ENCODE measurements at regions not wholly inside any gene's neighbourhood (a gene's known extent, or its start where the extent isn't known, plus 50 kb on each side); places are given as distances from the start of the nearest gene placed in this dataset.

DNA sequence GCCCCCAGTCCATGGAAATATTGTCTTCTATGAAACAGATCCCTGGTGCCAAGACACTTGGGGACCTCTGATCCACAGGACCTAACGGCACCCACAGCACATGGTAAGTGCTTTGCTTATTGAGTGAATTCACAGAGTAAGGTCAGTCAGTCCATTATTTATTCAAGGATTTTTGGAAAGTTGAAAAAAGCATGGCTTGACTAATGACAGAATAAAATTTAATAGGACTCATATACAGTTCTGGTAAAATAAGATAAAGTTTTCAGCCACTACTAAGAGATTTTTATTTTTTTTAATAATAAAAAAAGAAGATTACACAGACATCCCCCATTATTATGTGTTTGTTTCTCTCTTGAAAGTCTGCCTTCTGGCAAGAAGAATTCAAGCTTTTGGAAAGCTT lies 490.6 kb upstream of the HS3ST1 start:
- TF ChIP-seq, protein P1, sequence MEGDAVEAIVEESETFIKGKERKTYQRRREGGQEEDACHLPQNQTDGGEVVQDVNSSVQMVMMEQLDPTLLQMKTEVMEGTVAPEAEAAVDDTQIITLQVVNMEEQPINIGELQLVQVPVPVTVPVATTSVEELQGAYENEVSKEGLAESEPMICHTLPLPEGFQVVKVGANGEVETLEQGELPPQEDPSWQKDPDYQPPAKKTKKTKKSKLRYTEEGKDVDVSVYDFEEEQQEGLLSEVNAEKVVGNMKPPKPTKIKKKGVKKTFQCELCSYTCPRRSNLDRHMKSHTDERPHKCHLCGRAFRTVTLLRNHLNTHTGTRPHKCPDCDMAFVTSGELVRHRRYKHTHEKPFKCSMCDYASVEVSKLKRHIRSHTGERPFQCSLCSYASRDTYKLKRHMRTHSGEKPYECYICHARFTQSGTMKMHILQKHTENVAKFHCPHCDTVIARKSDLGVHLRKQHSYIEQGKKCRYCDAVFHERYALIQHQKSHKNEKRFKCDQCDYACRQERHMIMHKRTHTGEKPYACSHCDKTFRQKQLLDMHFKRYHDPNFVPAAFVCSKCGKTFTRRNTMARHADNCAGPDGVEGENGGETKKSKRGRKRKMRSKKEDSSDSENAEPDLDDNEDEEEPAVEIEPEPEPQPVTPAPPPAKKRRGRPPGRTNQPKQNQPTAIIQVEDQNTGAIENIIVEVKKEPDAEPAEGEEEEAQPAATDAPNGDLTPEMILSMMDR (IDR thresholded peaks at IDR 0.05; ENCODE audit: control extremely low read depth in 1 of 3, insufficient read depth in 1 of 3, low read depth in 1 of 3, low read length in 3 of 3), result no peak
- TF ChIP-seq, protein P2, sequence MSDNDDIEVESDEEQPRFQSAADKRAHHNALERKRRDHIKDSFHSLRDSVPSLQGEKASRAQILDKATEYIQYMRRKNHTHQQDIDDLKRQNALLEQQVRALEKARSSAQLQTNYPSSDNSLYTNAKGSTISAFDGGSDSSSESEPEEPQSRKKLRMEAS (IDR thresholded peaks at IDR 0.05), result no peak
- TF ChIP-seq EZH2 (IDR thresholded peaks at IDR 0.05; ENCODE audit: low read depth, low read length, severe bottlenecking) (no peak), POLR2AphosphoS5 (IDR thresholded peaks at IDR 0.05; ENCODE audit: low read depth, low read length) (no peak)
